Retina (tissue), 1 donor: ENCODE measurements at regions not wholly inside any gene's neighbourhood (a gene's known extent, or its start where the extent isn't known, plus 50 kb on each side); places are given as distances from the start of the nearest gene placed in this dataset.

Experiments used
- DNase-seq: peaks from one replicate; pipeline ENCODE4 v3.0.0-alpha.2; 2016

GRCh38 chr9:16245756-16246440 is 624.6 kb downstream of the BNC2 start:
- no peak for DNase-seq

- no peak for DNase-seq
Observed at GRCh38 chr9:16246785-16247184, 623.7 kb downstream of the BNC2 start.

GRCh38 chr9:16247188-16247875 is 623.1 kb downstream of the BNC2 start:
- DNase-seq, result no peak

GRCh38 chr9:16248822-16249221 is 621.6 kb downstream of the BNC2 start:
- DNase-seq, result no peak

- no peak for DNase-seq
Observed at GRCh38 chr9:16252616-16253015, 617.9 kb downstream of the BNC2 start.

GRCh38 chr9:16254674-16255073 is 615.8 kb downstream of the BNC2 start:
- DNase-seq, result no peak

- no peak for DNase-seq
Observed at GRCh38 chr9:16255217-16255616, 615.3 kb downstream of the BNC2 start.

GRCh38 chr9:16257604-16258003 is 612.9 kb downstream of the BNC2 start:
- DNase-seq, result no peak

- no peak for DNase-seq
Observed at GRCh38 chr9:16258191-16258590, 612.3 kb downstream of the BNC2 start.

- no peak for DNase-seq
Observed at GRCh38 chr9:16258708-16259107, 611.8 kb downstream of the BNC2 start.

- no peak for DNase-seq
Observed at GRCh38 chr9:16262477-16263261, 607.8 kb downstream of the BNC2 start.

GRCh38 chr9:16265688-16266087 is 604.8 kb downstream of the BNC2 start:
- no peak for DNase-seq

- DNase-seq, result no peak
Observed at GRCh38 chr9:16266648-16267276, 603.7 kb downstream of the BNC2 start.

GRCh38 chr9:16267281-16268066 is 603.0 kb downstream of the BNC2 start:
- DNase-seq, result peak; percentile 67

GRCh38 chr9:16268067-16268881 is 602.2 kb downstream of the BNC2 start:
- peak; percentile 71 for DNase-seq

- no peak for DNase-seq
Observed at GRCh38 chr9:16271967-16272366, 598.5 kb downstream of the BNC2 start.

- DNase-seq, result no peak
Observed at GRCh38 chr9:16272776-16273175, 597.7 kb downstream of the BNC2 start.

- DNase-seq, result no peak
Observed at GRCh38 chr9:16275795-16276624, 594.5 kb downstream of the BNC2 start.

GRCh38 chr9:16276866-16277265 is 593.6 kb downstream of the BNC2 start:
- no peak for DNase-seq

- no peak for DNase-seq
Observed at GRCh38 chr9:16277471-16277960, 593.0 kb downstream of the BNC2 start.
